ENCODE measurements at regions not wholly inside any gene's neighbourhood (a gene's known extent, or its start where the extent isn't known, plus 50 kb on each side); places are given as distances from the start of the nearest gene placed in this dataset.

GRCh38 chr16:54774768-54775167 lies 155.9 kb upstream of the IRX5 start:
- DNase-seq (no peak), ATAC-seq (no peak)
- Histone ChIP-seq H3K27ac (no peak overlapping the region), H3K27me3 (peaks cover 0 to 3% (median 0%) of the 10 kb centered on the region in 9 donors), H3K4me1 (no peaks in the 10 kb centered on the region), H3K4me3 (no peak overlapping the region), H3K36me3 (no peaks in the 10 kb centered on the region), H3K9me3 (peaks cover 0 to 2% (median 0%) of the 10 kb centered on the region in 12 donors)
- TF ChIP-seq, protein P1, sequence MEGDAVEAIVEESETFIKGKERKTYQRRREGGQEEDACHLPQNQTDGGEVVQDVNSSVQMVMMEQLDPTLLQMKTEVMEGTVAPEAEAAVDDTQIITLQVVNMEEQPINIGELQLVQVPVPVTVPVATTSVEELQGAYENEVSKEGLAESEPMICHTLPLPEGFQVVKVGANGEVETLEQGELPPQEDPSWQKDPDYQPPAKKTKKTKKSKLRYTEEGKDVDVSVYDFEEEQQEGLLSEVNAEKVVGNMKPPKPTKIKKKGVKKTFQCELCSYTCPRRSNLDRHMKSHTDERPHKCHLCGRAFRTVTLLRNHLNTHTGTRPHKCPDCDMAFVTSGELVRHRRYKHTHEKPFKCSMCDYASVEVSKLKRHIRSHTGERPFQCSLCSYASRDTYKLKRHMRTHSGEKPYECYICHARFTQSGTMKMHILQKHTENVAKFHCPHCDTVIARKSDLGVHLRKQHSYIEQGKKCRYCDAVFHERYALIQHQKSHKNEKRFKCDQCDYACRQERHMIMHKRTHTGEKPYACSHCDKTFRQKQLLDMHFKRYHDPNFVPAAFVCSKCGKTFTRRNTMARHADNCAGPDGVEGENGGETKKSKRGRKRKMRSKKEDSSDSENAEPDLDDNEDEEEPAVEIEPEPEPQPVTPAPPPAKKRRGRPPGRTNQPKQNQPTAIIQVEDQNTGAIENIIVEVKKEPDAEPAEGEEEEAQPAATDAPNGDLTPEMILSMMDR (IDR thresholded peaks at IDR 0.05) = no peak
- no peak for TF ChIP-seq POLR2A (IDR thresholded peaks at IDR 0.05)
- intact Hi-C loops (cut with DNase I) = no loop called here
- 39 to 67% (median 54%) methylated on average over 3 of the region's 3 CpGs for WGBS, 4 donors

DNA sequence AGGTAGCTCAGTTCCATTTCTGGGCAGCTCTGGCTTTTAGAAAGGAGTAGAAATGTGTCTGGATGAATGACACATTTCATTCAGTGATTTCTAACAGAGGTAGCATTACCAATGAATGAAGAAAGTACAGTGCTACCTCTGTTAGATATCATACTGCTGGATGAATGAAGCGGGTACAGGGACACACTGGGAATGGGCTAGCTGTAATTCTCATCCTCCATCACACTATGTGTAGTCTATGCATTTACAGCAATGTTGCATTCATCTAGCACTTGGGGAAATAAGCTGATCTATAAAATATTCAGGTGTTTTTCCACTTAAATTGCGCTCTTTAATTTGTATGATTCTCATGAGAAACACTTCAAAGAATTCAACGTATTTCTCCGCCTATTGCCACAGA lies 158.3 kb upstream of the IRX5 start:
- no peak overlapping the region for H3K27ac ChIP-seq
- no peak overlapping the region for H3K4me3 ChIP-seq
- no peak for TF ChIP-seq POLR2A (IDR thresholded peaks at IDR 0.05)
- TF ChIP-seq, protein P1 (IDR thresholded peaks at IDR 0.05) = no peak
- intact Hi-C loops (cut with DNase I) = no loop called here
- ATAC-seq (no peak), DNase-seq (no peak)
- H3K27me3 ChIP-seq = peaks cover 0 to 3% (median 0%) of the 10 kb centered on the region in 9 donors
- H3K9me3 ChIP-seq = peaks cover 0 to 5% (median 0%) of the 10 kb centered on the region in 12 donors
- WGBS, 4 donors = 95 to 98% (median 97%) methylated on average over 4 of the region's 4 CpGs
- H3K36me3 ChIP-seq = no peaks in the 10 kb centered on the region
- H3K4me1 ChIP-seq = no peaks in the 10 kb centered on the region

- Histone ChIP-seq H3K4me3 (no peak overlapping the region), H3K4me1 (no peaks in the 10 kb centered on the region), H3K27me3 (no peaks in the 10 kb centered on the region), H3K27ac (no peak overlapping the region), H3K9me3 (peaks cover 0 to 15% (median 0%) of the 10 kb centered on the region in 12 donors), H3K36me3 (no peaks in the 10 kb centered on the region)
- DNase-seq (no peak), ATAC-seq (no peak)
- 82 to 90% (median 86%) methylated on average over 3 of the region's 3 CpGs for WGBS, 4 donors
- TF ChIP-seq POLR2A (IDR thresholded peaks at IDR 0.05) = no peak
- TF ChIP-seq, protein P1 (IDR thresholded peaks at IDR 0.05) = no peak
- intact Hi-C loops (cut with DNase I) = no loop called here
Observed at GRCh38 chr16:54766355-54766754, 164.3 kb upstream of the IRX5 start.

DNA sequence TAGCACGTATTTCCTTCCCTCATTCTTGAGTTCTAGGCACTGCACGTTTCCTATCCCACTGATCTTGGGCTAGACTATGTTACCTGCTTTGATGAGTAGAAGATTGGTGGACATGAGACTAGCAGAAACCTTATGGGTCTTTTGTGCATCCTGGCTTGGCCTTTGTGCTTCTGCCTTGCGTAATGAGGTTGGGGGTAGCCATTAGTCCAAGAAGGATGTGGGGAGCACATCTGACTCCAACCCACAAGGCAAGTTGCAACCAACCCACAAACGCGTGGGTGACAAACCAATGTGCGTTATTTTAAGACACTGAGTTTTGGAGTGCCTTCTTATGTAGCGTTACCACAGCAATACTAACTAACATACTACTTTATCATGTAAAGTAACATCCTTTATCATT lies 180.4 kb upstream of the IRX5 start:
- Histone ChIP-seq H3K4me3 (no peak overlapping the region), H3K27ac (no peak overlapping the region), H3K9me3 (no peaks in the 10 kb centered on the region), H3K27me3 (no peaks in the 10 kb centered on the region), H3K4me1 (no peaks in the 10 kb centered on the region), H3K36me3 (no peaks in the 10 kb centered on the region)
- intact Hi-C loops (cut with DNase I) = no loop called here
- TF ChIP-seq POLR2A (IDR thresholded peaks at IDR 0.05) = no peak
- TF ChIP-seq, protein P1 (IDR thresholded peaks at IDR 0.05) = no peak
- 87 to 92% (median 90%) methylated on average over 7 of the region's 7 CpGs for WGBS, 4 donors
- DNase-seq (no peak), ATAC-seq (no peak)
